A673 (cell line): ENCODE measurements at regions not wholly inside any gene's neighbourhood (a gene's known extent, or its start where the extent isn't known, plus 50 kb on each side); places are given as distances from the start of the nearest gene placed in this dataset.

Experiments
- CTCF ChIP-seq: fragments of 300-800, 200-600 bp; sonication (generic); conservative IDR thresholded peaks from 2 replicates; pipeline ENCODE4 v1.5.1; 2017; ENCODE audit warnings: low read depth, mild to moderate bottlenecking, antibody characterized with exemption, low read length, moderate library complexity, mixed read lengths
- EZH2 ChIP-seq: fragments of 200-600 bp; sonication (generic); IDR thresholded peaks from 2 replicates; pipeline ENCODE4 v1.6.1; 2017; ENCODE audit warnings: borderline replicate concordance, low read depth, mild to moderate bottlenecking, mixed read lengths, antibody characterized with exemption, low read length; ENCODE audit not compliant: poor library complexity, severe bottlenecking

DNA sequence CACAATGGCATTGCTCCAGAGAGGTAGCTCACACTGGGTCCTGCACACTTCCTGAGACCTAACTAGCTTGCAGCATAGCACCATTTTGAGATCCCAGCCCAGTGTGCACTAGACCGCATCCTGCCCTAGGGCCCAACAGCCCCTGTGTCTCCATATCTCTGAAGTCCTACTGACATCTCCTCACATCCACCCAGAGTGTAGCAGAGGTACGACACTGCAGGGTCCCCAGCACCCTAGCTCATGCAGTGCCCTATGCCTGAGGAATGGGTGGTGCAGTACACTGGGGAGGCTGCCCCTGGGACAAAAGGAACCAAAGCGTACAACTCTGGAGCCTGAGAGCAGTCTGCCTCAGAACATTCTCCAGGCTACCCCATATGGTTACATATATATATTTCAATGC is 111.4 kb upstream of the DEPDC1 start:
- TF ChIP-seq EZH2 (no peak), CTCF (no peak)
